IPS-20b (cell line): ENCODE measurements at regions not wholly inside any gene's neighbourhood (a gene's known extent, or its start where the extent isn't known, plus 50 kb on each side); places are given as distances from the start of the nearest gene placed in this dataset.

Experiments
- H3K27ac ChIP-seq: one replicate; pipeline ENCODE4 v1.5.1; 2013; ENCODE audit warnings: low read length
- H3K27me3 ChIP-seq: 2 replicates; pipeline ENCODE4 v1.6.1; 2013; ENCODE audit warnings: mild to moderate bottlenecking, low read length, inconsistent platforms; ENCODE audit not compliant: insufficient read depth
- H3K36me3 ChIP-seq: 2 replicates; pipeline ENCODE4 v1.6.1; 2013; ENCODE audit warnings: low read depth, mild to moderate bottlenecking, inconsistent platforms, low read length, moderate library complexity; ENCODE audit not compliant: insufficient read depth
- H3K4me1 ChIP-seq: 2 replicates; pipeline ENCODE4 v1.6.1; 2013; ENCODE audit warnings: mild to moderate bottlenecking, control low read depth, inconsistent platforms, low read length, moderate library complexity; ENCODE audit not compliant: insufficient read depth
- H3K4me3 ChIP-seq: 2 replicates; pipeline ENCODE4 v1.5.1; 2013; ENCODE audit warnings: mild to moderate bottlenecking, low read length, inconsistent platforms
- H3K9ac ChIP-seq: 2 replicates; pipeline ENCODE4 v1.6.1; 2013; ENCODE audit warnings: low read depth, mild to moderate bottlenecking, inconsistent platforms, low read length, moderate library complexity
- H3K9me3 ChIP-seq: 2 replicates; pipeline ENCODE4 v1.6.1; 2013; ENCODE audit warnings: mild to moderate bottlenecking, low read depth, low read length, inconsistent platforms; ENCODE audit not compliant: insufficient read depth

DNA sequence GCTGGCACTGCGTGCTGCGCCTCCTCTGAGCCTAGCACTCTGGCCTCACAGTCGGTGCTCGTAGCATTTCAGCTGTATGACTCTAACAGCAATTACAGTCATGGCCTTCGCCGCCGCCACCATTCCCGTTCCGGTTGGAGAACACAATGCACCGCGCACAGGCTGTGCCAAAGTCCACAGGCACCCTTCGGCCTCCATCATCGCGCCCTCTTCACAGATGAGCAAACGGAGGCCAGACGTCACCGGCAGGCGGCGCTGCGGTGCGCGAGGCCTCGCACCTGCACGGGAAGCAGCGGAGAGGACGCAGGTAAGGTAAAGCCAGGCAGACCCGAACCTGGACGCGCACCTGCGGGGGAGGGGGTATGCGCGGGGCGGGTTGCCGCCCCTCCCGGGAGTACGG is 128.9 kb downstream of the BARX1 start:
- peaks cover 7% of the 10 kb centered on the region; the same call in 1 of the 2 replicates for H3K4me1 ChIP-seq
- H3K9me3 ChIP-seq, result no peaks in the 10 kb centered on the region
- no peak overlapping the region for H3K27ac ChIP-seq
- peaks cover 34% of the 10 kb centered on the region for H3K27me3 ChIP-seq
- no peak overlapping the region for H3K9ac ChIP-seq
- H3K4me3 ChIP-seq, result peak overlapping the region; percentile 47; the same call in 1 of the 2 replicates
- no peaks in the 10 kb centered on the region for H3K36me3 ChIP-seq

DNA sequence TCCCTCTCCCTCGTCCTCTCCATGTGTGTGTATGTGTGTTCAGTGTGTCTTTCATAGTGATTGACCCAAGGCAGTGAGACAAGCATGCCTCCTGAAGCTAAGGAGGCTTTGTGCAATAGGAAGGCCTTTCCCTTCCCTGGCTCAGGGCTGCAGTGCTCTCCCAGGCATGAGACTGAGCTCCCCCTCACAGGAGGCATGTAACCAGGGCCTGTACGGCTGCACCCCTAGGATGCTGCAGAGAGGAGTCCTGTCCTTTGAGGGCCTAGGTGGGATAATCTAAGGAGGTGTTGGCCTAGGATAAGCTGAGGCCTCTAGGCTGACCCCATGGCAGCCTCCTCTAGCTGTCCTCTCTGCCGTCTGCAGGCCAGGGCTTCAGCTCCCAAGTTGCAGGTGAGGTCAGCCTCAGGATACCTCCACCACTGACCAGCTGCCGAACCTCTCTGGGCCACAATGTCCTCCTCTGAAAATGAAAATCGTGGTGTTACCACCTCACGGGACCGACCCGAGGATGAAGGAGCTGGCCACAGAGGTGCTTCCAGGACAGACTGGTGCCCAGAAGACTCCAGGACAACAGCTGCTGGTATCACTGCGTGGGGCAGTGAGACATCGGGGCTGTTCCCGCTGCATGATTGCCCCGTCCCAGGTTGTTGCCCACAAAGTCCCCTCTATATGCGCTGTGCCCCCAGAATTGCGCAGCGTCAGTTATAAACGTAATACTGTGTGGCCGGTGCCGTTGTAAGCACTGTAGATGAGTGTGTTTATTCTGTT is 129.6 kb downstream of the BARX1 start:
- Histone ChIP-seq H3K4me1 (0 out of 2 replicates have a peak, but pooled peaks cover 3% of the 10 kb centered on the region), H3K9me3 (no peaks in the 10 kb centered on the region), H3K27me3 (peaks cover 34% of the 10 kb centered on the region), H3K4me3 (no peak overlapping the region), H3K27ac (no peak overlapping the region), H3K36me3 (no peaks in the 10 kb centered on the region), H3K9ac (no peak overlapping the region)

DNA sequence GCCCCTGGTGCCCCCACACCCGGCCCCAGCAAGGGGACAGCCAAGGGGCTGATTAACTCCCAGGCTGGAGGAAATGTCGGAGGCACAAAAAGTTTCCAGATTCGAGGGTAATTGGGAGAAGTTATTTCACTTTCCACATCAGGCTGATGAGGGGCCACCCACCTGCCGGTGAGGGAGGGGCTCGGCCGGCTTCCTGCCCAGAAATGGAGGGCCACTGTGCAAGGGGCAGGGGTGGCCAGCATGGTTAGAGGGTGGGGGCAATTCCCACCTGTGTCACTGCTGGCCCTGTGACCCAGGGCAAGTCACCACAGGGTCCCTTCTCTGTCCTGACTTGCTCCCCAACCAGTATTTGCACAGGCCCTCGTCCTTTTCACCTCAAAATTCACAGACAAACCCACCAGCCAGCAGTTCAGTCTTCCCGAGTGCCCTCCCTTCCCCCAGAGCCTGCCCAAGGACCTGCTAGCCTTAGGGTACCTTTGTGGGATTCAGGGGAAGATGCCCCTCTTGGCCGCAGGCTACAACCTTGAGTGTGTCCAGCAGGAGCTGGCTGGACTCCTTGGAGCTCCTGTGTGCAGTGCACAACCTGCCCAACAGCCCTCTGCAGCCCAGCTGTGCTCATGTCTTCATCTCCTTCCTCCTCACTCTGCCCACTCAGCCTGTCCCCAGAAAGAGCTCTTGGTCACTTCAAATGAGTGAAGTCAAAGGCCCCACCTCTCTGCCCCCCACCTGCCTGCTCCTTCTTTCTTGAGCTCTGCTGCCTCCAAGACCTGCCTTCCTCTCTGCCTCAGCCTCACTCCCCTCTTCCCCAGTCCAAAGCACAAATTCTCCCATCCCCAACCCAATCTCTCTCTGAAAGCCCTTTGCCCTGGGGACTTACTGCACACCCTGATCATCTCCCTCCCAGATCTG is 130.5 kb downstream of the BARX1 start:
- no peak overlapping the region for H3K4me3 ChIP-seq
- no peaks in the 10 kb centered on the region for H3K9me3 ChIP-seq
- no peak overlapping the region for H3K27ac ChIP-seq
- H3K27me3 ChIP-seq, result peaks cover 34% of the 10 kb centered on the region
- H3K9ac ChIP-seq, result no peak overlapping the region
- H3K36me3 ChIP-seq, result no peaks in the 10 kb centered on the region
- H3K4me1 ChIP-seq, result 0 out of 2 replicates have a peak, but pooled peaks cover 3% of the 10 kb centered on the region

DNA sequence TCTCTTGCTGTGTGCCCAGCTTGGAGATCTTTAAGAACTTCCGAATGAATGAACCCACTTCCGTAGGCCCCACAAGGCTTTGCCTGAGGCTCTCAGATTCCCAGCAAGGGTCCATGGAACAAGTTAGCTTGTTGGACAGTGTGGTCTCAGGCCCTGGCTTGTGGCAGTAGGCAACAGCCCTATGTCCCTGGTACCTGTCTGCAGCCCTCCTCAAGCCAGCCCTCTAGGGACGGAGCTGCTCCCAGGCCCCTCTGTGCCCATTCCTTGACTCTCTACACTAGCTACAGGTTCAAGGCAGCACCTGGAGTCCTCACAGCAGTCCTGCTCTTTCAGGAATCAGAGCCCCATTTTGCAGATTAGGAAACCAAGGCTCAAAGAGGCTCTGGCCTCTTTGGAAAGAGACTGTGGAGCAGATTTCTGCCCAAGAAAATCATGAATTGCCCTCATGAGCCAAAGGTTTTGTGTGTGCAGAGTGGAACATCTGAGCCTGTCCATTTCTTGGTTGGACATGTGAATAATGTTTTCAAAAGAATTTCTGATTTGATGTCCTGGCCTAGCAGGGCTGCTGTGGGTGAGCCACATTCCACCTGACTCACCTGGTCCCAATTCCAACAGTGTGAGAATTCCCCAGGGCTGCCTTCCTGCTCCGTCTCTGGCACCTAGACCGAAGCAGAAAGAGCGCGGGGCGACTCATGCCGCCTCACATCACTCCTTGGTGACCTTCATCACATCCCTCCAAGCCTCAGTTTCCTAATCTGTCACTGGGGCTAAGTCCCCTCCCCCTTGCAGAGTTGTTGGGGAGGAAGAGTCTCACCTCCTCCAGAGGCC is 131.7 kb downstream of the BARX1 start:
- H3K9ac ChIP-seq, result no peak overlapping the region
- H3K27me3 ChIP-seq, result peaks cover 28% of the 10 kb centered on the region
- no peak overlapping the region for H3K27ac ChIP-seq
- H3K4me1 ChIP-seq, result 0 out of 2 replicates have a peak, but pooled peaks cover 3% of the 10 kb centered on the region
- no peaks in the 10 kb centered on the region for H3K9me3 ChIP-seq
- H3K4me3 ChIP-seq, result no peak overlapping the region
- H3K36me3 ChIP-seq, result no peaks in the 10 kb centered on the region

DNA sequence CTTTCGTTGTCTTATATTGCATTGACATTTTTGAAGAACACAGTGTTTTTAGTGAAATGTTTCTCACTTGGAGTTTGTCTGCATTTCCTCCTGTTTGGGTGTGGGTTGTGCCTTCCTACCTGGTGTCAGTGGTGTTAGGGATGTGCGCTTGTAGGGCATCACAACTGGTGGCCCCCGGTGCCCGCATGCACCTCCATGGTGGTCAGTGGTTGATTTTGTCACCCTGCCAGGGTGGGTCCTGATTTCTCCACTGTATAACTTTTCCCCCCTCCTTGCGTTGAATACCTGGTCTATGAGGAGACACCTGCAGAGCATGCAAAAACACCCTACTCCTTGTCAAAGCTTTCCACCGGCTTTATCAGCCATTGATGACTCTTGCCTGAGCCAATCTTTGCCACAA is 132.9 kb downstream of the BARX1 start:
- no peak overlapping the region for H3K9ac ChIP-seq
- no peaks in the 10 kb centered on the region for H3K9me3 ChIP-seq
- H3K4me1 ChIP-seq, result 0 out of 2 replicates have a peak, but pooled peaks cover 2% of the 10 kb centered on the region
- H3K4me3 ChIP-seq, result no peak overlapping the region
- H3K36me3 ChIP-seq, result no peaks in the 10 kb centered on the region
- H3K27me3 ChIP-seq, result peaks cover 27% of the 10 kb centered on the region
- H3K27ac ChIP-seq, result no peak overlapping the region

DNA sequence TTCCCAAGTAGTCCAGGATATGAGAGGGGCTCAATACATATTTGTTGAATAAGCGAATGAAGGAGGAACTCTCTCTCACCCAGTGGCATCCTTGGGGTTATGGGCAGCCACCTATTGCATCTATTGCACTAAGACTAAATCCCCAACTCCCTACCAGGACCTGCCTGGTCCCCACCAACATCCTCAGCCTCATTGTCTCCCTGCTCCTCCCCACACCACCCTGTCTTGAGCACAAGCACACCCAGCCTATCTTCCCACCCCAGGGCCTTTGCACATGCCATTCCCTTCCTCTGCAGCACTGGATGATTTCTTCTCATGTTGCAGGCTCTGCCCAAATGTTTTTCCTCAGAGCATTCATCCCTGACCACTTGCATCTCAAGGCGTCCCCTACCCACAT is 133.8 kb downstream of the BARX1 start:
- H3K9ac ChIP-seq, result no peak overlapping the region
- H3K9me3 ChIP-seq, result no peaks in the 10 kb centered on the region
- no peak overlapping the region for H3K27ac ChIP-seq
- no peak overlapping the region for H3K4me3 ChIP-seq
- H3K4me1 ChIP-seq, result no peaks in the 10 kb centered on the region
- peaks cover 18% of the 10 kb centered on the region for H3K27me3 ChIP-seq
- no peaks in the 10 kb centered on the region for H3K36me3 ChIP-seq

DNA sequence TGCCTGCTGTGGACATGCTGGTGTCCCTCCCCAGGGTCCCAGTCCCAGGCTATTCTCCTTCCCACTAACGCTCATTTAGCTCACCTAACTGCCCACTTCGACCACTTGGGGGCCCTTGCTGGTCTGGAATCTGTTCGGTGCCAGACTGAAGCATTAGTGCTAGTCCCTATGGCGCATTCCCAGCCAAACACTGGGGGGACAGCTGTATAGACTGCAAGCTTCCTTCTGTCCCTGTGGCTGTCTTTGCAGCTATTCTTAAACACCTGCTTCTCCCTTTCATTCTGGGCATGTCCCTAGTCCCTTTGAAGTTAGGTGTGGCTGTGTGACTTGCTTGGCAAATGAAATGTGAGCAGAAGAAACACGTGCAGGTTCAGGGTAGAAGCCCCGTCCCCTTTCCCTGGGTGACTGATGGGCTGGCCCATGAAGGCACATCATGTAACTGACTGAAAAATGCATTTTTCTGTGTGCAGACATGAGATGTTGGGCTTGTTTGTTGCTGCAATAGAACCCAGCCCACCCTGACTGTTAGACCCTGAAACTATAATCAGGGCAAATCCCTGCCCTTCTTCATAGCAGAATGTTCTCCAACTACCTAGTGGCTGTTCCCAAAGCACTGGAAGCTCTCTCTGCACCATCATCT is 134.4 kb downstream of the BARX1 start:
- Histone ChIP-seq H3K9ac (no peak overlapping the region), H3K36me3 (no peaks in the 10 kb centered on the region), H3K27me3 (peaks cover 13% of the 10 kb centered on the region), H3K9me3 (no peaks in the 10 kb centered on the region), H3K4me1 (no peaks in the 10 kb centered on the region), H3K27ac (no peak overlapping the region), H3K4me3 (no peak overlapping the region)

DNA sequence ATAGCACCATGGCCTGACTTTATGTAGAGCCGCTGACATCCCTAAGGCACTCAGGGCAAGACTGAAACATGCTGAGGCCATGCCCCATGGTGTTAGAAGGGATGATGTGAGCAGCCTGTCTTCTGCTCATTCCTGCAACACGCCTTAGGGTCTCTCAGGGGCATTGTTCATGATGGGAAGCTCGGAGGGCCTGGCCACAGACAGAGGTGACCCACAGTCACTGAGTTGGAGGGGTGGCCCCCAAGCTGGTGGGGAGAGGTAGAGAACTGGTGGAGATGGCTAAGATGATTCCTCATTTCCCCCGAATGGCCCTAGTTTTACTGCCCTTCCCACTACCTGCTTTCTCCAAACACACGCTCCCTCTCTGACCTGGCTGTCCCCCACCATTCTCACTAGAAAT is 135.2 kb downstream of the BARX1 start:
- no peak overlapping the region for H3K9ac ChIP-seq
- H3K4me1 ChIP-seq, result no peaks in the 10 kb centered on the region; the same call in 1 of the 2 replicates
- H3K27ac ChIP-seq, result no peak overlapping the region
- no peaks in the 10 kb centered on the region for H3K36me3 ChIP-seq
- no peak overlapping the region for H3K4me3 ChIP-seq
- H3K27me3 ChIP-seq, result peaks cover 7% of the 10 kb centered on the region; the same call in 1 of the 2 replicates
- no peaks in the 10 kb centered on the region for H3K9me3 ChIP-seq

DNA sequence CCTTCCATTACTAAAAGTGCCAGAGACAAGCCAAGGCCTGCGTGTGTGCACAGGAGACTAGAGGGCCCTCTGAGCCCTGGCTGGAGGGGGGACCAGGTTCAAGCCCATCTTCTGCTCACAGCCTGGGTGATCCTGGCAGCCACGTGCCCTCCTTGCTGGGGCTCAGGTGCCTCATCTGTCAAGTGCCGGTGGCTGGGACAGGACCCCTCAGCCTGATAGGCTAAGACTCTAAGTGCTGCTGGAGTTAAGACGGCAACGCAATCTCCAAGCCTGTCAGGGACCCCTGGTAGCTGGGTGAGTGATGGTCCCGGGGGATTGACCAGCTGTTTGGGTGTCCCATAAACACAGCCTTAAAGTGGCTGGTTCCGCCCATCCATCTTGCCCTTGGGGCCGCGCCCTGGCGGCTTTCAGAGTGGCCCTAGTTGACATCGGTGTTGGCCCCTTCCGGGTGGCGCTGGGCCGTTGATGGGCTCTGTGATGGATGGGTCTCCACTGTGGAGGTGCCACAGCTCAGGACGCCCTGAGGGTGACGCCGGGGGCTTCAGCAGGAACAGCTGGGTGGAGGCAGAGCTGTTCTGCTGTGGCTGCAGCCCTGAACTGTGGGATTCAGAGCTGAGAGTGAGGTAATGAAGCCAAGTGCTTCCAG is 136.2 kb downstream of the BARX1 start:
- no peak overlapping the region for H3K4me3 ChIP-seq
- H3K9ac ChIP-seq, result no peak overlapping the region
- peaks cover 5% of the 10 kb centered on the region; the same call in 1 of the 2 replicates for H3K4me1 ChIP-seq
- peaks cover 4% of the 10 kb centered on the region; the same call in 1 of the 2 replicates for H3K27me3 ChIP-seq
- H3K36me3 ChIP-seq, result no peaks in the 10 kb centered on the region
- H3K27ac ChIP-seq, result no peak overlapping the region
- no peaks in the 10 kb centered on the region for H3K9me3 ChIP-seq

DNA sequence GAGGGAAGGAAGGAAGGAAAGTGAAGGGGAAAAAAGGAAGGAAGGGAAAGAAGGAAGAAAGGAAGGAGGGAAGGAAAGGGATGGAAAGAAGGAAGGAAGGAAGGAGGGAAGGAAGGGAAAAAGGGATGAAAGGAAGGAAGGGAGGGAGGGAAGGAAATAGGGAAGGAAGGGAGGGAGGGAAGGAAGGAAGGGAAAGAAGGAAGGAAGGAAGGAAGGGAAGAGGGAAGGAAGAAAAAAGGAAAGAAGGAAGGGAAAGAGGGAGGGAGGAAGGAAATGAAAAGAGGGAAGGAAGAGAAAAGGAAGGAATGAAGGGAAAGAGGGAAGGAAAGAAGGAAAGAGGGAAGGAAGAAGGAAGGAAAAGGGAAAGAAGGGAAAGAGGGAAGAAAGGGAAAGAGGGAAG is 136.9 kb downstream of the BARX1 start:
- Histone ChIP-seq H3K9me3 (no peaks in the 10 kb centered on the region), H3K36me3 (no peaks in the 10 kb centered on the region), H3K4me3 (no peak overlapping the region), H3K27me3 (peaks cover 4% of the 10 kb centered on the region; the same call in 1 of the 2 replicates), H3K27ac (no peak overlapping the region), H3K9ac (no peak overlapping the region), H3K4me1 (peaks cover 5% of the 10 kb centered on the region; the same call in 1 of the 2 replicates)
